ENCODE measurements at regions not wholly inside any gene's neighbourhood (a gene's known extent, or its start where the extent isn't known, plus 50 kb on each side); places are given as distances from the start of the nearest gene placed in this dataset.
"Not testable (repeated sequence)": the region's sequence is repeated elsewhere in the genome, so short reads cannot be mapped to it uniquely, and the experiment has no call there.

GRCh38 chr4:188959424-188959823 is 820.2 kb downstream of the TRIML1 start:
- no peak for DNase-seq

DNA sequence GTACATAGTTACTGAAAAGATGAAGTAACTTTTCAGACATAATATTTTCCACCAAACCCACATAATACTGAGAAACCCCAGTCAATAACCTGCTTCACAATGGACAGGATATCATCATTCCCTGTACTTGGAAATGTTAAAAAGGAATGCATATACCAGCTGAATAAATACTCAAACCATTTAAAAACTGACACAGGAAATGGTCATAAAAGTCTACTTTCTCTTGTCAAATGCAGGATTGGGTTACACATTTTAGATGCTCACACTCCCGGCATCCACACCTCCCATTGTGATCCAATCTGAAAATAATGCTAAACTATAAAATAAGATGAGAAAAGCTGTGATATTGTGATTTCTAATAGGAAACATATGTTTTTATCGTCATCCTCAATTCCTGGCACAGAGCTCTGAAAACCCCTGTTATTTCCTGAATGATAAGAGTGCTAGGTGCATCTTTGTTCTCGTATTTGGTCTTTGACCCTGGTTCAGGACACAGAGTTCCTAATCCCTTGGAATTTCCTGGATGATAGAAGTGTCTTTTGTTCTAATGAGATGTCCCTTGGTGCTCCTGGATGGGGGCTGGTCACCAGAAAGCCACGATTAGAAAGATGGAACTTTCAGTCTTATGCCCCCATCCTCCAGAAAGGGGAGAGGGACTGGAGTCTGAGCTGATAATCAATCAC is 821.3 kb downstream of the TRIML1 start:
- peak; percentile 64 for DNase-seq

DNA sequence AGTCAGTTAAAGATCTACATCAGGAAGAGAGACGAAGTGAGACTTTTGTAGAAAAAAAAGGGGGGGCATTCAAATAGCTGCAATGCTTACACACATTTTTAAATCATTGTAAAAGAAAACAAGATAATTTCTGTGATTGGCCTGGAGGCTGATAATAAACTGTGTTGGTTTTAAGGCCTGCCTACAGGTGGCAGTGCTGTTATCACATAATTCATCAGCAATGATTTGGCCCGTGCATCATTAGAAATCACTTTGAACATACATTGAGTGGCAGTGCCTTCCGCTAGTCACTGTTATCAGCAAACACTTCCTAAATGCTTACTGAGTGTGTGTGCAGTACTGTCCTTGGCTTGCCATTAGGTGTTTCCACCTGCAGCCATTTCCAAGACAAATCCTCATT is 831.9 kb downstream of the TRIML1 start:
- peak; percentile 11 for DNase-seq

GRCh38 chr4:188975271-188975670 is 836.0 kb downstream of the TRIML1 start:
- no peak for DNase-seq

- DNase-seq: peak; percentile 83
Measured at GRCh38 chr4:188976644-188977115, 837.4 kb downstream of the TRIML1 start.

DNA sequence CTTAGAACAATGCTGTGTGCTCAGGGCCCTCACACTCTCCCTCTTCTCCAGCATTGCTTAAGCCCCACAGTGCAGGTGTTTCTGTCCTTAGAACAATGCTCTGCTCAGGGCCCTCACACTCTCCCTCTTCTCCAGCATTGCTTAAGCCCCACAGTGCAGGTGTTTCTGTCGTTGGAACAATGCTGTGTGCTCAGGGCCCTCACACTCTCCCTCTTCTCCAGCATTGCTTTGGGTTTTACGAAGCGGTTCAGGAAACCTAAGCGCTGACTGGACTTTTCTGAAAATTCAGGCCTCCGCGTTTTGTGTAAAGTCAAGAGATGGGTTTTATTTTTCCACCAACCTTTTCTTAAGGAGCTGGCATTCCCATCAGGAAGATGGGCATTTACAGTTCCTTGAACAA is 838.0 kb downstream of the TRIML1 start:
- DNase-seq: not testable (repeated sequence)

- no peak for DNase-seq
Measured at GRCh38 chr4:188984518-188984917, 845.3 kb downstream of the TRIML1 start.

- DNase-seq: peak; percentile 87
Measured at GRCh38 chr4:188986271-188986689, 847.0 kb downstream of the TRIML1 start.

GRCh38 chr4:188987011-188987410 is 847.8 kb downstream of the TRIML1 start:
- DNase-seq: no peak

DNA sequence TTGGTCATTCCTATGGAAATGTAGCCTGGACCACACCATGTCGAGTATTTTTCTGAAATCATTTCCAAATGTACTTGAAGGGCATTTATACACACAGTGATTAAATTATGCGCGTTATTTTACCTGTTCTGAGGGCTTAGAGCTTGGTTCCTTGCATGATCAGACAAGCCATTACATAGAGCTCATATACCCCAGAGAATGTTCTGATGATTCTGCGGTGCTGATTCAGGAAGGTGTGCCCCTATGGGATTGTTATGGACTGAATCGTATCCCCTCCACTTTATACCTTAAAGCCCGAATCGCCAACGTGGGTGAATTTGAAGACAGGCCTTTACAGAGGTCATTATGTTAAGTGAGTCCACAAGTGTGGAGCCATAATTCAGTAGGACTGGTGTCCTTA is 848.9 kb downstream of the TRIML1 start:
- no peak for DNase-seq

DNA sequence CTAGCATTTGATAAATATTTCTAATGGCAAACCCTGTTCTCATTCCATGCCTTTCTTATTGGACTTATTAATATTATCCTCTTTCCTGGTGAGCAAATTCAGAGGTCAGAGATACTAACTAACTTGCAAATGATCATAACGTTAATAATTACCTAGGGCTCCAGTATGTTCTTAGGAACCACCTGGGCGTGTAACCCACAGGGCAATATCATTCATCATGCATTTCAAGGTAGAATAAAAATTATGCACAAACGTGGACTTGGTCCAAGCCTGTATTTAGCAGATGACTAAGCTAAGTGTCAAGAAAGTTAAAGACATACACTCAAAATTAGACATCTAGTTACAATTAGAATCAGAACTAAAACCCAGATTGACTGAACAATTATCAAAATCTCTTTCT is 850.1 kb downstream of the TRIML1 start:
- DNase-seq: no peak

DNA sequence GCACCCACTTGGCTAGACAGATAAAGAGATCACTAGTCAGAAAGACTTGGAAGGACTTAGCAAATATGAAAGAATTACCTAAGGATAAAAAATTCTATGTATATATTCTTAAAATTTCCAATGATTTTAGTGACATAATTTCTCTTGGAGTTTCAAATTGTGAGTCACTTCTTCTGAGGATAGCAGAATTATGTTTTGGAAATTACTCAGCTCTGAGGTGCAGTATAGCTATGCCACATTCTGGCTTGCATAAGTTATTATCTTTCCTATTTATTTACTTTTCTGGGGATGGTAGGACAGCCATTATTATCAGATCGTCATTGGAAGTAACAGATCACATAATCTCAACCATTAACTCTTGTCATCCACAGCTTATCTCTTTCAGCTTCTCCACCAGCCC is 853.5 kb downstream of the TRIML1 start:
- DNase-seq: peak; percentile 17

GRCh38 chr4:188993871-188994270 is 854.6 kb downstream of the TRIML1 start:
- DNase-seq: no peak

DNA sequence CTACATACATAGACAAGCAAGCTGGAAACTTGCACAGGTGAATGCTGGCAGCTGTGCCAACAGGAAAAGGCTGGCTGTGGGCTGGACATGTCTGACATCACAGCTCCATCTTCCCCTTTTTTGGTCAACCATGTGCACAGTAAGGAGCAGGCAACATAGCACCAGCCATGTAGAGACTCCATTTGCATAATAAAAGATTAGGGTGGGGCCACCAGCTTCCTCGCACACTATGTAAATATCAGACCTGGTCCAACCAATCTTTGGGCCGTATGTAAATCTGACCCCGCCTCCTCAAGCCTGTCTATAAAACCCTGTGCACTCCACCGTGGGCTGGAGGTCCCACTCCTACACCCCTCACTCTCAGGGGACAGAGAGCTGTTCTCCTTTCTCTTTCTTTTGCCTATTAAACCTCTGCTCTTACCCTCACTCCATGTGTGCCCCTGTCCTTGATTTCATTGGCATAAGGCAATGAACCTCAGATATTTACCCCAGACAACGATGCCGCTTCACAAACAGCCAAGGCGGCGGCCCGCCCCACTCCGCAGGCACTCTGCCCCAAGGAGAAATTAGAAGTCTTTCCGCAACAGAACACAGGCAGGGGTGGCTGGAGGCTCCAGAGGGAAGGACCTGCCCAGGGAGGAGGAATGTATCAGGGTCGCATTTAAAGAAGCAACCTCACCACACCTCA is 862.2 kb downstream of the TRIML1 start:
- DNase-seq: no peak

DNA sequence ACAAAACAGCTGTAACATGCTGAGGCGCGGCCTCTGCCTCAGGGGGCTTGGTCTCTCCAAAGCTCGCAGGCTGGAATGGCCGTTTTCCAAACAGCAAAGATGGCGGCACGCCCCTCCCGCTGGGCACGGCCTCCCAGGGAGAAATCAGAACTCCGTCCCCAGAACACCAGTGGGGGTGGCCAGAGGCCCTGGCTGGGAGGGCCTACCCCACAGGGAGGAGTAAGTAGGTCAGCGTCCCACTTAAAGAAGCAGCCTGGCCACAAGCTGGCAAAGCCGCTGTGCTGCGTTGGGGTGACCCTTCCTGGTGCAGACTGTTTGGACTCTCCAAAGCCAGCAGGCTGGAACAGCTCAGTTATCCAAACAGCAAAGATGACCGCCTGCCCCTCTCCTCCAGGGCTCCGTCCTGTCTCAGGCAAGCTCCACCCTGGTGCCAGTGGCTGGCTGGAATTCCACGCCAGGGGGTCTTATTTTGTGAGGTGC is 862.8 kb downstream of the TRIML1 start:
- DNase-seq: no peak

DNA sequence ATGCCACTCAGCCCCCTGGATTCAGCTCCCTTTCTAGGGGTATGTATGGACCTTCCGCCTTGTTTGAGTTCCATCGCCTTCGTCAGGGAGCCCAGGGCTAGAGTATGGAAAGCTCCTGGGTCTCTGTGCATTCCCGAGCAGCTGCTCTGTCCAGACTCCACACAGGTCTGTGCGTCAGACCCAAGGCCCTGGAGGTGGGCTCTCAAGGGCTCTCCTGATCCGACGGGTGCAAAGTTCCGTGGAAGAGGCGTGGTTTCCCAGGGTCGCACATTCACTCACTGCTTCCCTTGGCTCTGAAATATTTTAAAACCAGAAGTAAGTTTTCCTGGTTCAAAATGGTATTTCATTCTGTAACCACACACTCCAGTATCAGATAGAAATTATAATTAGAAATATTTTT is 863.2 kb downstream of the TRIML1 start:
- no peak for DNase-seq

- DNase-seq: not testable (repeated sequence)
Measured at GRCh38 chr4:189010452-189011217, 871.4 kb downstream of the TRIML1 start.

GRCh38 chr4:189021831-189022230 is 882.6 kb downstream of the TRIML1 start:
- DNase-seq: peak; percentile 52

DNA sequence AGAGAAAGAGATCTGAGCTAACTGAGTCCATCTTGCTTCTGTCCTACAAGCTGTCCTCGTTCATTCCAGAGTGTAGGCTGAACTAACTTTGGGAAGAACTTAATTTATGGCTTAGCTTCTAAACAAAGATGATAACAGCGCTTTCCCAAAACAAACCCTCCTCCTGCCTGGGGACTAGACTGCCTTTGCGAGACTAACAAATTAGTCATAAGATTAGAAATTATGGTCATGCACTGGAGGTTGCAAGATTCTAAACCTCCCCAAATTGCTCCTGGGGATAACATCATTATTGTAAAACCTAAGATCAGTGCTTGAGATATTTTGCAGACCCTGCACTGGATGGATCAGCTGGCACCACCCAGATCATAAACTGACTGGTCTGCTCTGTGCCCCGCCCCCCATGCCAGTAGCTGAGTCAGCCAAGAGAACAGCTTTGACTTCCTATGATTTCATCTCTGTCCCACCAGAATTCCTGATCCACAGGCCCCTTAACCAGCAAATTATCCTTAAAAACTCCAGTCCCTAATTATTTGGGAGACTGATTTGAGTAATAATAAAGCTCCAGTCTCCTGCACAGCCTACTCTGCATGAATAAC is 883.3 kb downstream of the TRIML1 start:
- peak; percentile 57 for DNase-seq

DNA sequence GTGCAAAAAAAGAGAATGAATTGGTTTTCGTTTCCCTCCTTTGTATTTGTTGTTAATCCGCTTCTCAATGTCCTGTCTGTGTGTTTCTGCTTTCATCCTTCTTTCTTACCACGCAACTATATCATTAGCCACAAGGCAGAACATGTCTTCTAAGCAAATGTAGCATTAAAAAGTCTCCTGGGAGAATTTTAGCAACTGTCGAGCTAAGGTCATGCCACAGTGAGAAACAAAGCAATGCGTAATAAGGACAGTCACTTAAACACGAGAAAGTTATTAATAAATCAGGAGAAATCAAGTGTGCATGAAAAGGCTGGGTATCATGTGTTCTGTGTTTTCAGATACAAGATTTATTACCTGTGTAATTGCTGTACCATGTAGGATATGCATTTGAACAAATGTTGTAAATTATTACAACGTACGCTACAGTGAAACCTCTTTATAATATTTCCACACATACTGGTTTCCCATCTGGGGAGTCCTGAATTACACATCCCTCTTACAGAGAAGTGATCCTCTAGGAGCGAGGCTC is 890.8 kb downstream of the TRIML1 start:
- no peak for DNase-seq

DNA sequence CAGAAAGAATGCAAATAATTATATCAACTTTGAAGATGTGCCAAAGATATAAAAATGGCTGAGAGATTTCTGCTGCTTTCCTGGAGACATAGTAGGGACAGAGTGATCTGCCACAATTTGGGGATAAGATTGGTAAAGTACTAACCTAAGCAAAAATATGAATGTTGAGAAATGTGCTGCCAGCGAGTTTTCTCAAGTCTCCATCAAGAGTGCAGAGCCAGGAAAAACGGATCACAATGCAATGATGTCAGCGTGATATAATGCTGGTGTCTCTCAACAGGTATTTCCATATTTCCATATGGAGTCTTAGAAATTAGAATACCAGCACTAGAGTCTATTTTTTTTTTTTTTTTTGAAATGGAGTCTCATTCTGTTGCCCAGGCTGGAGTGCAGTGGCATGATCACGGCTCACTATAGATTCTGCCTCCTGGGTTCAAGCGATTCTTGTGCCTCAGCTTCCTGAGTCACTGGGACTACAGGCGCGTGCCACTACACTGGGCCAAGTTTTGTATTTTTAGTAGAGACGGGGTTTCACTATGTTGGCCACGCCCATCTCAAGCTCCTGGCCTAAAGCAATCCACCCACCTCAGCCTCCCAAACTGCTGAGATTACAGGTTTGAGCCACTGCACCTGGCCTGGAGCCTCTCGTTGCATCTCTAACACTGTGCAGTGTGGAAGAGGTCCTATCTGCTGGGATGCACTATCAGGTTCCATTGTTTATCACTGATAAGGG is 893.5 kb downstream of the TRIML1 start:
- DNase-seq: no peak

GRCh38 chr4:189033801-189034347 is 894.6 kb downstream of the TRIML1 start:
- DNase-seq: no peak
